ENCODE measurements at regions not wholly inside any gene's neighbourhood (a gene's known extent, or its start where the extent isn't known, plus 50 kb on each side); places are given as distances from the start of the nearest gene placed in this dataset.
"Not testable (repeated sequence)": the region's sequence is repeated elsewhere in the genome, so short reads cannot be mapped to it uniquely, and the experiment has no call there.

DNA sequence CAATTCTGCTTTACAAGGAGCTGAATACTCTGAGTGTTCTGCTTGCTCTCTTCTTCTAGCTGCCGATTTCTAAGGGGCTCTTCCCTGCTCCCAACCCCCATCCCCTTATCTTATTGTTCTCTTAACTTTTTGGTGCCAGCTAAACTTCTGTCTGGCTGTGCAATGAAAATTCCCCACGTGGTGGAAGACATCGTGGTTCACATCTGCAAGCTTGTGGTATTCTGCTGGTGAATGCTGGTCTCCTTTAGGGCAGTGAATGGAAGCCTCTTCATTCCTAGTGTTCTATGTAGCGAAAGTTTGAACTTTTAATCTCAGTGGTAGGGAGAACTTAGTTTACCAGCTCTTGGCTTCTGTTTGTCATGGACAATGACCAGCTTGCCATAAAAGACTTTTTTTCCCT, 406.0 kb upstream of the ZEB2 start:
- no peak for DNase-seq

DNA sequence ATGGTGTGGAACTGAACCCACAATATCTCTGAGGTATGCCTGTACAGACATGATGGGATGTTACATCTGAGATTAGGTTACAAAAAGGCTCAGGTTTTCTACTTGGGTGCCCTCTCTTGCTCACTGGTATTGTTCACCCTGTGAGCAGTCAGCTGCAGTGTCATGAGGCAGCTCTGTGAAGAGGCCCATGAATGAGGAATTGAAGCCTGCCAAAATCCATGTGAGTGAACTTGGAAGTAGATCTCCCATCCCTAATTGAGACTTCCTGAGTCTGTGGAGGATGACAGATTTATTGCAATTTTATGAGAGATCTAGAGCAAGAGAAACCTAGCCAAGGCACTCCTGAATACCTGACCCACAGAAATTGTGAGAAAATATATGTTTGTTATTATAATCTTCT, 404.9 kb upstream of the ZEB2 start:
- DNase-seq, result no peak

DNA sequence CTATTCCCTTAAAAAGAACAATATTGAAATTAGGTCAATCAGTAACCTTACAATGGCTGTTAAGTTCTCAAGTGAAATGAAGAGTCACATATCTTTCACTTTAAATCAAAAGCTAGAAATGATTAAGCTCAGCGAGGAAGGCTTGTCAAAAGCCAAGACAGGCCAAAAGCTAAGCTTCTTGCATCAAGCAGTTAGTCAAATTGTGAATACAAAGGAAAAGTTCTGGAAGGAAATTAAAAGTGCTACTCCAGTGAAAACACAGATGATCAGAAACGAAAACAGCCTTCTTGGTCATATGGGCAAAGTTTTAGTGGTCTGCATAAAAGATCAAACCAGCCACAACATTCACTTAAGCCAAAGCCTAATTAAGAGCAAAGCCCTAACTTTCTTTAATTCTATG, 402.6 kb upstream of the ZEB2 start:
- DNase-seq, result no peak

DNA sequence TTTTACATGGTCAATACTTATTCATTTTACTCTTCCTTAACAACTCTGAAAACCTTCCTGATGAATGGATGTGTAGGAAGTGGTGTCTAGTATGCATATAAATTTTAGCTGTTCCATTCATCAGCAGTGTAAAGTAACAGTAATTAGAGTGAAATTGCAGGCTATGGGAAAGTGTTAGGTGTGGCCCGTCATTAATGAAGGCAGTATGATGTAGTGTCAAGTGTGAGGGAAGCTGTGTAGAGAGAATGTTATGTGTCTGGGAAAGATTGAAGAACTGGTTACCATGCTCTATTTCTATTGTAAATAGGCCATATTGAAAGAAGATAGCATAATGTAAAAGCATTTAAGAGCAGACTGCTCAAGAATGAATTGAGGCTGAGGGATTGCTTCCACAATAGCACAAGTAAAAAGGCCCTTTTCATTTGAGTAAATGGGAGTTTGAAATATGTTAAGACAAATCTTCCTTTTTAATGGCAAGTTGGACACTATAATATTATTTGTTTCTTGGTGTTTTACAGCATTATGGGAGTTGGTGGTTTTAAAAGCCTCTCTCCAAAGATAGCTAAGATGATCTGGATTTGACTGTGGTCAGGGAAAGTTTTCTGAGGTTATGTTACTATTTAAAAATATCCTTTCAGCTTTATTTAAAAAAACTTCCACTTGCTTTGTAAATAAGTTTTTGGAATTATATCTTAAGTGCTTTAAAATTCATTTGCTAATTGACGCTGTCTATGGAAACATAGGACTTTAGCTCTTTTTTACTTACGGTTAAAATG, 401.0 kb upstream of the ZEB2 start:
- DNase-seq, result no peak

DNA sequence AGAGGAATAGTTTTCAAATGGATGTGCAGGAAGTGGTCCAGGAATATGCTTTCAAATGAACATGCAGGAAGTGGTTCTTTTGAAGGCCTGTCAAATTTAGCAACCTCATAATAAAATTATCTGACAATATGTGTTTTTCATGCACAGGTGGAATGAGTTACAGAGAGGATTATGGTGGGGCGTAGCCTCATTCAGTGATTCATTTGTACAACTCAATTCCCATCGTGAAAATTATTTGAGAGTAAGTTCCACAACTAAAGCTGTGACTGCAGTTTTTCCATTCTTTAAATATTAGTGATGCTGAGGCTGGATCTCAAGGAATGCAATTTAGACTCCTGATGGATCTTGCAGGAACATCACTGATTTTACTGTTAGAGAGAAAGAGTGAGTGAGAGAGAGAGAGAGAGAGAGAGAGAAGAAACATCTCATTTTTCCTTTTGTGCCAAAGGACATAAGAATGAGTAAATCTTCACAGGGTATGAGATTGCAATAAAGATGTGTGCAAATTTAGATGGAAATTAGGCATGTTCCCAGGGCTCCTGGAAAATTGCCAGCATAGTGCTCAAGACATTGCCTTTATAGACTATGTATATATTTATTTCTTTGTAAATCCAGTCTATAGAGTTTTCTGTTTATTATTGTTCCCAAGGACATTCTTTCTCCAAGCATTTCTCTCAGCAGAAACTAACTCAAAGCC, 394.9 kb upstream of the ZEB2 start:
- peak; percentile 69 for DNase-seq

DNA sequence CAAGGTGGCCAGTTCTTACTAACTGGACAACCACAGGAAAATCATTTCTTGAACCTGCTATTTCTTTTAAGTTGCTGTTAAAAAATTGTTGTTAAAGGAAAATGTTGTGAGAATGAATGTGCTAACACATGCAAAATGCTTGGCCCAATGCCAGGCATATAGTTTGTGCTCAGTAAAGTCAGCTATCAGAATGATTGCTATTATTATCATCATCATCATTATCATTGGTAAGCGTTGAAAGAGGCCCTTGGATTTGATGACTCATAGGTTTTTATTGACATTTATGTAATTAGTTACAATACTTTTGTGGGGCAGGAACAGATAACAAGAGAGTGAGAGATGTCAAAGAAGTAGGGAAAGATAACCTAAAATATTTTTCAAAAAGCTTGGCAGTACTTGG, 394.2 kb upstream of the ZEB2 start:
- no peak for DNase-seq

DNA sequence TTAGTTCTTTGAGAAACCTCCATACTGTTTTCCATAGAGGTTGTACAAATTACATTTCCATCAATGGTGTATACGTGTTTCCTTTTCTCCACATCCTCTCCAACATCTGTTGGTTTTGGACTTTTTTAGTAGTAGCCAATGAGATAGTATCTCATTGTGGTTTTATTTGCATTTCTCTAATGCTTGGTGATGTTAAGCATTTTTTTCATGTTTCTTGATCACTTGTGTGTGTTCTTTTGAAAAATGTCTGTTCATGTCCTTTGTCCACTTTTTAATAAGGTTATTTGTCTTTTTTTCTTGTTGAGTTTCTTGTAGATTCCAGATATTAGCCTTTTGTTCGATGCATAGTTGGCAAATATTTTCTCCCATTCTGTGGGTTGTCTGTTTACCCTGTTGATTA, 392.3 kb upstream of the ZEB2 start:
- no peak for DNase-seq

DNA sequence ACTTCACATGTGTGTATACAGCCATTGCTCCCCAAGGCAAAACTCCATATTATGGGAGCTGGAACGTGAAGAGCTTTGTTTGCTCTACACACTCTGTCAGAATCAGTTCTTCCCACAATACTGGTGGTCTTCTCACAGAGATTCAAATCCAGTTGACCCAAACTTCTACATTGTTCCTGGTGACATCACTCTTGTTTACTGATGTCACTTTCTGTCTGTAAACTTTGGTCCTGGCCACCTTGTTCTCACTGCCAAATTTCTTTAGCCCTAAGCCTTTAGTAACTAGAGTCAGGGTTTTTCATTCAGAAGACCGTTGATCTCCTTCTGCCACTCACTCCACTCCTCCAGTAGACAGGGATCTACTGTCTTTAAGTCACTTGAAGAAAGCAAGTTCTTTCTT, 386.0 kb upstream of the ZEB2 start:
- DNase-seq, result no peak

DNA sequence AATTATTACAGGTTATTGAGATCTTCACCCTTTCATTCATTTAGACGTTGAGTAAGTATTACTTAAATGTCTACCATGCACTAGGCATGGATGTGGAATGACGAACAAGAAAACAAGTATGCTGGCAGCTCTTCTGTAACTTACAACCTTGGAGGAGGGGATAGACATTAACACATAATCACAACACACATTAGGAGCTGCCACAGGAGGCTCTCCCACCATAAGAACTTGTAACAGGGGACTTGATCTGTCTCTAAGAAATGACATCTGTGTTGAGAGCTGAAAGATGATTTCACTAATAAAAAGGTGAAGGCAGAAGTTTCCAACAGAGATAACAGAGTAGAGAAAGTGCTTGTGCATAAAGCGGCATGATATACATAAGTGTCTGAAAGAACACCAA, 384.7 kb upstream of the ZEB2 start:
- DNase-seq, result no peak

DNA sequence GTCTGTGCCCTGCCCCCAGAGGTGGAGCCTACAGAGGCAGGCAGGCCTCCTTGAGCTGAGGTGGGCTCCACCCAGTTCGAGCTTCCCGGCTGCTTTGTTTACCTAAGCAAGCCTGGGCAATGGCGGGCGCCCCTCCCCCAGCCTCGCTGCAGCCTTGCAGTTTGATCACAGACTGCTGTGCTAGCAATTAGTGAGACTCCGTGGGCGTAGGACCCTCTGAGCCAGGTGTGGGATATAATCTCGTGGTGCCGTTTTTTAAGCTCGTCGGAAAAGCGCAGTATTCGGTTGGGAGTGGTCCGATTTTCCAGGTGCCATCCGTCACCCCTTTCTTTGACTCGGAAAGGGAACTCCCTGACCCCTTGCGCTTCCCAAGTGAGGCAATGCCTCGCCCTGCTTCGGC, 383.1 kb upstream of the ZEB2 start:
- not testable (repeated sequence) for DNase-seq

DNA sequence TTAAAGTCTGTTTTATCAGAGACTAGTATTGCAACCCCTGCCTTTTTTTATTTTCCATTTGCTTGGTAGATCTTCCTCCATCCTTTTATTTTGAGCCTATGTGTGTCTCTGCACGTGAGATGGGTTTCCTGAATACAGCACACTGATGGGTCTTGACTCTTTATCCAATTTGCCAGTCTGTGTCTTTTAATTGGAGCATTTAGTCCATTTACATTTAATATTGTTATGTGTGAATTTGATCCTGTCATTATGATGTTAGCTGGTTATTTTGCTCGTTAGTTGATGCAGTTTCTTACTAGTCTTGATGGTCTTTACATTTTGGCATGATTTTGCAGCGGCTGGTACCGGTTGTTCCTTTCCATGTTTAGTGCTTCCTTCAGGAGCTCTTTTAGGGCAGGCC, 381.5 kb upstream of the ZEB2 start:
- not testable (repeated sequence) for DNase-seq

DNA sequence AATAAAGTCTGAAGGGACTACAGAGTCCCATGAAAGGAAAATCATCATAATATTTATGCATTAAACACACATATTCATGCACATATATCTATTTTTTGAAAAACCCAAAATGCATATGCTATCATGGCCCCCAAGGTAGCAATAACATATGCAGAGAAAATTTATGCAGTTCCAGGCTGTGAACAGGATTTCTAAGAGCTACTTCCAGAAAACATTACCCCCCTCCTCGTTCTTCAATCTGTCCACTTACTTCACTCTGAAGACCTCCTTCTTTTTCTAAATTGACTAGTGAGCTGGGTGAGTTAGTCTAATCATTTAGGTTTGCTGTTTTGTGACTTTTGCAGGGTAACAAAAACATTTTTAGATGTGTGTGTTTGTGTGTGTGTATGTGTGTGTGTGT, 376.4 kb upstream of the ZEB2 start:
- DNase-seq, result no peak

DNA sequence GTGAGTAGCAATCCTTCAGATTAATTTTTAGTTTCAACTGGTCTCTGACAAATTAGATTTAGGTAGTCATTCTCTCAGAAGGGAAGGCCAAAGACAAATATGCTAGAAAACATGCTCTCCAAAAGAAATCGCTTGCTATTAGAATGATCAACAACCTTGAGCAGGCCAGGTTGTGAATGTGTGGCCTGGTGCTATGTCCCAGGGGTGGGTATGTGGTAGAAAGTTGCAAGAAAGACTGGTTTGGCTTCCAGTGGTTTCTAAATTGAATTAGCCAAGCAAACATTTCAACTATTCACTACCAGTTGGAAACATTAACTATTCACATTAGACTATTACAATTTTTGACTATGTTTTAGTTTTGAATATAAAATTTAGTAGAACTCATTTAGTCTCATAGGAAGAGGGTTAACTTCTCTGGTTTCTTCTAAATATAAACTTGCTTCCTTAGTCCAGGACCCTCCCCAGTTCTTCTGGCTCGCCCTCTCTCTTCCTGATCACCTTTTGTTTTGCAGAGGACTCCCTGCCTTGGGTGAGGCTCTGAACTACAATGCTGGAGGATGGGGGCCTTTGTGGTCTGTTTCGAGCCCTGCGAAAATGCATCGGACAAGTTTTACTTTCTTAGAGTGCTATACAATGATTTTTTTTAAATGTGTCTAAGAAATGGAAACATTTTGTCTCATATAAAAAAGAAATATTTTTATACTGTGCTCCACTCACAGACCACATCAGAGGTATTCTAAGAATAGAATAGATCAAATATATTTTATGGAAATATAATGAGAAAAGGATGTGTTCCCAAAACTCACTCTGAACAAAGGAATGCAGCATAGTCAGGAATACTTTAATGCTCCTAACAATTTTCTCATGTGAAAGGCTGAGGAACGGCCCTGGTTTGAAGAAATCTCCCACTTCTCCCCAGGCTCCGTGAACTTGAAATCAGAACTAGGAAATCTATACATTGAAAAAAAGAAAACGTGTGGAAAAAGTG, 375.0 kb upstream of the ZEB2 start:
- DNase-seq, result peak; percentile 51

DNA sequence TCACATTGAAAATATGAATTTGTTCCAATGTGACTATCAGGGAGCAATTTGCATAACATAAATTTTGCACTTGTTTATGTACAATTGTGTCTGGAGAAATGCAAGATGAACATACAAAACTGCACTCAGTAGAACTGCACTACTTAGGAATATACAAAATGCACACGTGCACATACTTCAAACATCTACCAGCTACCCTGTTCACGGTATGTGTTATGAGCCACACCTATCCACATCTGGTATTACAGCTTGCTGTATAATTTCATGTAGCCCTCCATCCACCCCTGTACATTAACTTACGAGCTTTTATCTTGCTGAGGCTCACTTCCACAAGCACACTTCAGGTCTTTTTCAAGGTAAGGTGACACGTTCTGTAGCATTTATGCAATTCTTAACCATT, 373.5 kb upstream of the ZEB2 start:
- no peak for DNase-seq

DNA sequence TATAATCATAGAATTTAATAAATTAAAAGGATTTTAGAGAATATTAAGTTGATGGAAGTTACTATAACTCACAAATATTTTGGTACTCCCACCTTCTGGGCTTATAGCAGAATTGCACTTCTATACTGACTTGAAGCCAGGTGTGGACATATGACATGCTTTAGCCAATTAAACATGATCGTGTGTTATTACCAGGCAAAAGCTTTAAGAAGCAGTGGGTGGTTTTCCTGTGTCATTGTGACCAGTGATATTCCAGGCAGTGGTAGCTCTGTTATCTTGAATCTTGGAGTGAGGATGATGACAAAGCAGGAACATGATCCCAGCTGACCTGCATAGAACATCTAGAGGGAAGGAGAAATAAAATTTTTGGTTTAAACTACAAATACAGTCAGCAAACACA, 370.9 kb upstream of the ZEB2 start:
- peak; percentile 33 for DNase-seq

DNA sequence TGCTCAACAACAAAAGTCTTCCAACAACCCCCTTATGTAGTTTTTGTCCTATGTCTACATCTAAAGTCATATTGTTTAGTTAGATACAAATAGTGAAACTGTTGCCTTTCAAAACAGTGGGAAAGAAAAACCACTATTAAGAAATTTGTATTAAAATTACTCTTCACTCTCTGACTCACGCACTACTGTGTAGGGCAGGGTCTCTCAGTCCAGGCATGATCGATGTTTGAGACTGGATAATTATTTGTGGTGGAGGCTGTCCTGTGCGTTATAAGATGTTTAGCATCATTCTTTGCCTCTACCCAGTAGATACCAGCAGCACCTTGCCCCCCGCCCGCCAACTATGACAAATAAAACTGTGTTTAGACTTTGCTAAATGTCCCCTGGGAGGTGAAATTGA, 369.4 kb upstream of the ZEB2 start:
- DNase-seq, result no peak

DNA sequence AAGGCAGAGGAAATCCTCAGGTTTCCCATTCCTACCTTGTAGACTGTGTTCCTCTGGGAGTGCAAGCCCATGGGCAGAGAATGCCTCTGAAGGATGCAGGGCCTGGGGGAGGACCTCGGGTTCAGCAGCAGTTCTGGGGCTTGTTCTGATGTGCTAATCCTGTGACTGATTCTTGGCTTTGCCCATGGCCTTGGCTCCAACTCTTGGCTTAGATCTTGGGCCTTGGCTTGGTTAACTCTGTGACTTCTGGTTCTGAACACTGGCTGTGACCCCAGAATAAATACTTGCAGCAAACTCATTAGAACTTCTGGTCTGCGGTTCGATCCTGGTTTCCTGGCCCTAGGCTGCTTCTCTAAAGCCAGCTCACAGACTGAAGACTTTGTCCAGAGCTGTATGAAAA, 366.9 kb upstream of the ZEB2 start:
- no peak for DNase-seq

DNA sequence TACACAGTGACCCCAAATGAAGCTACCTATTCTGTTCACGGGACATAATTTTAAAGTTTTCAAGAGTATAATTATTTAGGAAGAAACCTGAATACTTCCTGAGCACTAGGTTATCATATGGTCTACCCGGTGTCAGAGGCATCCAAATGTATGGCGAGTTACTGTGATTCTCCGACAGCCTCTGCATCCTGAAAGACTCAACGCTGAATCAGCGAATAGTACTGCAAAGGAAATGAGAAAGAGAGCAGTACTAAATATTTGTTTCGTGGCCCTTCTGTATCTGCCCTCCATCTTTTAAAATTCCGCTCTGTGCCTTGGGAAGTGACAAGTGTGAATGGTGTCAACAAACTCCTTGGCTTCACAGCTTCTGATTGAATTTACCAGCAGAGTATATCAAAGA, 358.0 kb upstream of the ZEB2 start:
- no peak for DNase-seq

DNA sequence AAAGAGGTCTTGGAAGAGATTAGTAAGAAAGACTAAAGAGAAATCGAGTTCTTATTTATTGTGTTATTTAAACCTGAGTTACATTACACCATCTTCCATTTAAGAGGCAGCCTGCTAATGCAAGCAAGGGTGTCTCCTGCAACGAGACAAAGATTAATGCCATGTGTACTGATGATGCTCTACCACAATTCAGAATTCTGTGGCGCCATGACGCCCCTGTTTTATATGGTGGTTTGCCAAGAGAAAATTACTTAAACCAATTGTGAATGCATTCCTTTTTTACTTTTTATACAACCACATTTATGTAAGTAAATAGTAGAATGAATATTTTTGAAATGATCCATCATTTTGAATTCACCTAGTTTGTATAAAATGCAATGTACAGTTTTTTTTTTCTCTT, 356.1 kb upstream of the ZEB2 start:
- peak; percentile 87 for DNase-seq

DNA sequence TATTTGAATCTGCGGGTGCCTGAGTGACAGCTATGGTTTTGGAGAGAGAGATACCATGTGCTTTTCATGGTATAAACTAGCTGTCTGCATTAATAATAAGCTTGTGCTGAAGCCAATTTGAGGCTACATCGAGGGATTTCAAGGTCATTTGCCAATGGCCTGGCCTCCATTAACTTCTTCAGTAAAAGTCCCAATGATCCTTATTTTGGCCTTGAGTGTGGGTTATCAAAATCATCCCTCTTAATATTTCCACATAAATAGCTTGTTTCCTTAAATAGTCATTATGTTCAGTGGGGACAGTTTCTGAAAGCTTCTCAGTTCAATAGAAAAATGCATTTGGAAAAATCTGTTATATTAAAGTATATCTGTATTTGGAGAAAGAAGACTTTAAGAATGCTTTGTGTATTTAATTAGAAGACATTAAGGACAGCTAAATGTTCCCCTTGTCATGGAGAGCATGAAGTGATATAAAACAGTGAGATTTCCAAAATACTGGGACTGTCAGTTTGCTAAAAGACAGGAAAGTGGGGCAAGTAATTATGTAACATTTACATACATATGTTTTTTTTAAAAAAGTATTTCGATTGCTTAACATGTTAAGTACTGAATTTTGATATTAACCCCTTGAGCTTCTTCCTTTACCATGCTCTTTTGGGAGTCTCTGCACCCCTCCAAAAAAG, 355.5 kb upstream of the ZEB2 start:
- DNase-seq, result no peak

DNA sequence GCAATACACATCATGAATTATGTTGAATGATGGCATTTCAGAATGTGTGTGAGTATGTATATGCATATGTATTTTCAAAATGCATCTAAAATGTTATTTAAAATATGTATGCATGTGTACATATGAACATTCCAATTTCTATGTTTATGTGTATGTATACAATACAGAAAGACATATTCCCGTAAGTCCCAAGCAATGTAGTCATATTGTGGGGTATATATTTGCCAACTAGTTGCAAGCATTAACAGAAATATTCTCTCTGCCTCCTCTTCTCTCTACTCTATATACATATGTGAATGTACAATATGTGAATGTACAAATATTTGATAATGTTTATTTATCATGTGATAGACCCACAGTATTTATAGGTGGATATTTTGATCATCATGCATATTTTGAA, 345.8 kb upstream of the ZEB2 start:
- DNase-seq, result no peak

DNA sequence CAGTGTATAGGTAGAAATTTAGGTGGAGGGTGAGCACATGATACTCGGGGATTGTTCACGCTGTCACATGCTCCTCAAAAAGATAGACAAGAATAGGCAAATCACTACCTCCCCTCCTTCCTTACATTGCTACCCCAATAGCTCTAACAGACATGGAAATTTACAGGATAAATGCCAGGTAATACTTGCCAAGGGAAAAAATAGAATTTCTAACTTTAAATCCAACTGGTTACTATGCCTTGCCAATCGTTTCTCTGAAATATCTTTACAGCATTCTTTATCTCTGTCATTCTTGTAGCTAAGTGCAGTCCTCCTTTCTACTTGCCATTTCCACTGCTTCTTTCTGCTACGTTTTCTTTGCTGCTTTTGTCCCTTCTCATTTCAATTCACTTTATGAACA, 339.8 kb upstream of the ZEB2 start:
- no peak for DNase-seq

DNA sequence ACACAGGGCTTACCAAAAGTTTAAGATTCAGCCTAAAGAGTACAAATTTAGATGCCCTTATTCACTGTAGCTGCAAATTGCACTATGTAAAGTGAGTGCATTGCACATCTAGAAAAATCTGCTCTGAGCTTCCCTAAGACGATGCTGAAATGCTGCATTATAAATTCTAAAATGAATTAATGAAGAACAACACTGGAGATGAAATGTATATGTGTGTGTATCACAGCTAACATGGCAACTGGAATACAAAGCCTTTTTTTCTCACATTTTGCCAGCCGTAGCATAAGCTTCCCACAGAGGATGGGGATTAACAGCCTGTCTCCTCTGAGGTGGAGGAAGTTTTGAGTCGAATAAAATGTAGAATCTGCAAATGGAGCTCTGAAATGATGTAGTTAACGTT, 338.3 kb upstream of the ZEB2 start:
- DNase-seq, result no peak
